GM12878 (cell line): ENCODE measurements at regions not wholly inside any gene's neighbourhood (a gene's known extent, or its start where the extent isn't known, plus 50 kb on each side); places are given as distances from the start of the nearest gene placed in this dataset.

Experiments
- ATAC-seq: fragments of 200-7000 bp; cut with Tn5 transposase; 3 replicates; pipeline ENCODE4 v1.9.1; 2020; ENCODE audit warnings: mild to moderate bottlenecking, moderate library complexity
- BruUV-seq: library from RNA; stranded (reverse); fragments of 400-500 nt; replicated peaks from 2 replicates; lab custom pipeline; 2021; lab: Mats Ljungman, UMichigan
- CTCF ChIA-PET: fragments of 300-600 bp; sonication (Branson Sonifier 250); formaldehyde crosslinking; extraction: SDS; loops from one replicate; lab custom pipeline; 2021; ENCODE audit warnings: inconsistent platforms; lab: Yijun Ruan, JAX
- POLR2A ChIA-PET: fragments of 350-600 bp; formaldehyde crosslinking; extraction: SDS; loops from one replicate; lab custom pipeline; 2021; ENCODE audit warnings: inconsistent platforms; lab: Charles Lee
- RAD21 ChIA-PET: fragments of 300-600 bp; sonication (Branson Sonifier 250); formaldehyde crosslinking; loops from one replicate; lab custom pipeline; 2023; ENCODE audit warnings: antibody characterized with exemption; ENCODE audit not compliant: unreplicated experiment; lab: Charles Lee
- SMC1A ChIA-PET: fragments of 300-600 bp; sonication (Branson Sonifier 250); formaldehyde crosslinking; loops from one replicate; lab custom pipeline; 2023; ENCODE audit not compliant: unreplicated experiment, uncharacterized antibody; lab: Charles Lee
- DNase-seq: peaks from one replicate; pipeline ENCODE4 v3.0.0-alpha.2; 2011; ENCODE audit warnings: low read depth, low spot score
- FAIRE-seq: peaks from 3 replicates; lab custom pipeline; 2011; peaks lifted over from hg19 to GRCh38; lab: Jason Lieb, UNC
- H2AFZ ChIP-seq: 2 replicates; pipeline ENCODE4 v1.6.0; 2011; ENCODE audit warnings: low read depth, low read length, control low read depth; ENCODE audit not compliant: control insufficient read depth
- H3K27ac ChIP-seq: 2 replicates; pipeline ENCODE4 v1.5.1; 2011; ENCODE audit warnings: control low read depth; ENCODE audit not compliant: control insufficient read depth, insufficient read depth
- H3K27me3 ChIP-seq, 2 experiments: replicated peaks in 1 of 2; 2 replicates each; pipeline versions ENCODE4 v1.6.0 to v1.6.1; 2011; ENCODE audit warnings: low read length in 1 of 2; ENCODE audit not compliant: control insufficient read depth in 2 of 2, insufficient read depth in 2 of 2
- H3K36me3 ChIP-seq, 2 experiments: 2 replicates each; pipeline ENCODE4 v1.5.1; 2011; ENCODE audit warnings: low read length in 1 of 2; ENCODE audit not compliant: control insufficient read depth in 2 of 2, insufficient read depth in 2 of 2
- H3K4me1 ChIP-seq: 2 replicates; pipeline ENCODE4 v1.6.1; 2011; ENCODE audit warnings: mild to moderate bottlenecking, low read length, moderate library complexity, mixed read lengths; ENCODE audit not compliant: control insufficient read depth, insufficient read depth
- H3K4me2 ChIP-seq: 2 replicates; pipeline ENCODE4 v1.6.0; 2011; ENCODE audit warnings: control low read depth; ENCODE audit not compliant: control insufficient read depth, insufficient read depth
- H3K4me3 ChIP-seq: fragments of 200-600 bp; sonication (generic); 2 replicates; pipeline ENCODE4 v1.5.1; 2016
- H3K79me2 ChIP-seq: 2 replicates; pipeline ENCODE4 v1.6.0; 2011; ENCODE audit warnings: low read length; ENCODE audit not compliant: control insufficient read depth, insufficient read depth
- H3K9ac ChIP-seq: 2 replicates; pipeline ENCODE4 v1.8.0; 2011; ENCODE audit warnings: low read length, control low read depth, mixed read lengths; ENCODE audit not compliant: control insufficient read depth, insufficient read depth
- H3K9me3 ChIP-seq: replicated peaks from 3 replicates; pipeline ENCODE4 v1.5.1; 2011; ENCODE audit warnings: mild to moderate bottlenecking, low read length; ENCODE audit not compliant: control insufficient read depth, insufficient read depth
- H4K20me1 ChIP-seq: 2 replicates; pipeline ENCODE4 v1.6.0; 2011; ENCODE audit not compliant: control insufficient read depth, insufficient read depth
- EGR1 ChIP-seq, 2 experiments: IDR thresholded peaks; 1 replicate in 1 of 2; 2 replicates in 1 of 2; pipeline ENCODE4 v1.6.1; 2011 to 2012; ENCODE audit warnings: low read depth in 2 of 2, low read length in 2 of 2, borderline replicate concordance in 1 of 2, mild to moderate bottlenecking in 1 of 2, moderate library complexity in 1 of 2
- JUND ChIP-seq: IDR thresholded peaks from 2 replicates; pipeline ENCODE4 v1.6.1; 2012; ENCODE audit warnings: low read depth, mild to moderate bottlenecking, low read length, improper control_type of control experiment, moderate library complexity
- MEF2B ChIP-seq: fragments of 450-650 bp; IDR thresholded peaks from 2 replicates; pipeline ENCODE4 v1.6.1; 2018; ENCODE audit warnings: mild to moderate bottlenecking, moderate library complexity; ENCODE audit not compliant: partially characterized antibody, poor library complexity, severe bottlenecking
- MYB ChIP-seq: fragments of 150-350 bp; IDR thresholded peaks from 2 replicates; pipeline ENCODE4 v1.6.1; 2014; ENCODE audit warnings: mild to moderate bottlenecking, low read depth, low read length, borderline replicate concordance
- POLR2A ChIP-seq: IDR thresholded peaks from 2 replicates; pipeline ENCODE4 v1.6.1; 2011; ENCODE audit warnings: low read depth, mild to moderate bottlenecking, low read length
- TCF12 ChIP-seq: IDR thresholded peaks from 2 replicates; pipeline ENCODE4 v1.6.1; 2011; ENCODE audit warnings: low read depth, mild to moderate bottlenecking, low read length
- ZNF207 ChIP-seq: fragments of 450-650 bp; IDR thresholded peaks from 2 replicates; pipeline ENCODE4 v1.6.1; 2014; ENCODE audit warnings: antibody characterized with exemption, mild to moderate bottlenecking, borderline replicate concordance
- ZNF384 ChIP-seq: IDR thresholded peaks from 2 replicates; pipeline ENCODE4 v1.6.1; 2012; ENCODE audit warnings: low read depth, mild to moderate bottlenecking, low read length, improper control_type of control experiment, borderline replicate concordance
- WGBS: methylation state at CpG from one replicate; pipeline ENCODE4 v1.1.6; 2016; ENCODE audit warnings: low lambda C conversion rate; ENCODE audit not compliant: insufficient replicate concordance, insufficient coverage; ENCODE audit errors: missing lambda C conversion rate; 5-methylcytosine and 5-hydroxymethylcytosine counted together
- in situ Hi-C: fragments of 300-500 bp; cut with MboI; formaldehyde crosslinking; loops from 9 replicates; pipeline ENCODE4 v1.14.3; 2018; ENCODE audit warnings: mixed read lengths
- intact Hi-C: fragments of 100-400 bp; cut with micrococcal nuclease; formaldehyde crosslinking; loops from one replicate; pipeline ENCODE4 v1.14.2; 2022; ENCODE audit not compliant: unreplicated experiment
- TF ChIP-seq, protein P1 (sequence below): IDR thresholded peaks from 2 replicates; pipeline ENCODE4 v1.6.1; 2012; ENCODE audit warnings: low read depth, low read length, improper control_type of control experiment
- TF ChIP-seq, protein P2 (sequence below): fragments of 450-650 bp; IDR thresholded peaks from 2 replicates; pipeline ENCODE4 v1.6.1; 2017; ENCODE audit warnings: mild to moderate bottlenecking, low read depth, inconsistent platforms; ENCODE audit not compliant: poor library complexity, severe bottlenecking
- TF ChIP-seq, protein P3 (sequence below): fragments of 450-650 bp; IDR thresholded peaks from 2 replicates; pipeline ENCODE4 v1.6.1; 2016; ENCODE audit warnings: mild to moderate bottlenecking
- TF ChIP-seq, protein P4 (sequence below), 3 experiments: IDR thresholded peaks in 2 of 3; conservative IDR thresholded peaks in 1 of 3; 2 replicates each; pipeline ENCODE4 v1.5.1; 2011; ENCODE audit warnings: low read depth in 3 of 3, low read length in 3 of 3, mild to moderate bottlenecking in 3 of 3, control low read depth in 2 of 3, moderate library complexity in 2 of 3, inconsistent platforms in 1 of 3, mixed read lengths in 1 of 3; ENCODE audit not compliant: control insufficient read depth in 2 of 3, insufficient read depth in 1 of 3; ENCODE audit errors: extremely low read depth in 1 of 3

DNA sequence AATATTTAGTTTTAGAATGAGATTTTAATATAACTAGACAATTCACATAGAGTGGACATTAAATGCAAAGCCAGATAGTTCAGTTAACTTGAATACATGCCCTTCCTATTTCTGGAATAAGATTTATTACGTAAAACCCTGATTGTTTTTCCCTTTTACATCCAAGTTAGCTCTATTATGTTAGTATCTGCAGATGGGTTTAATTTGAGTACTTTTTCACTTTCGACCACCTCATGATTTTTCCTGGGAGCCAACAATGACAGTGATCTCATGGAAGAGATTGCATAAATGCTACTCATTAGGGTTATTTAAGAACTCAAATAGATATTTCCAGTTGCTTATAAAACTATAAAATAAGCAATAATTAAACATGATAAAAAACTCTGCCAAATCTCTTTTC lies 199.4 kb upstream of the PTGFR start:
- no peak for TF ChIP-seq EGR1 (IDR thresholded peaks at IDR 0.05; ENCODE audit: borderline replicate concordance in 1 of 2, low read depth in 2 of 2, low read length in 2 of 2)
- TF ChIP-seq, protein P1, sequence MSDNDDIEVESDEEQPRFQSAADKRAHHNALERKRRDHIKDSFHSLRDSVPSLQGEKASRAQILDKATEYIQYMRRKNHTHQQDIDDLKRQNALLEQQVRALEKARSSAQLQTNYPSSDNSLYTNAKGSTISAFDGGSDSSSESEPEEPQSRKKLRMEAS = no peak
- TF ChIP-seq ZNF384 = no peak
- no peak for TF ChIP-seq MYB
- TF ChIP-seq MEF2B = no peak
- TF ChIP-seq, protein P2, sequence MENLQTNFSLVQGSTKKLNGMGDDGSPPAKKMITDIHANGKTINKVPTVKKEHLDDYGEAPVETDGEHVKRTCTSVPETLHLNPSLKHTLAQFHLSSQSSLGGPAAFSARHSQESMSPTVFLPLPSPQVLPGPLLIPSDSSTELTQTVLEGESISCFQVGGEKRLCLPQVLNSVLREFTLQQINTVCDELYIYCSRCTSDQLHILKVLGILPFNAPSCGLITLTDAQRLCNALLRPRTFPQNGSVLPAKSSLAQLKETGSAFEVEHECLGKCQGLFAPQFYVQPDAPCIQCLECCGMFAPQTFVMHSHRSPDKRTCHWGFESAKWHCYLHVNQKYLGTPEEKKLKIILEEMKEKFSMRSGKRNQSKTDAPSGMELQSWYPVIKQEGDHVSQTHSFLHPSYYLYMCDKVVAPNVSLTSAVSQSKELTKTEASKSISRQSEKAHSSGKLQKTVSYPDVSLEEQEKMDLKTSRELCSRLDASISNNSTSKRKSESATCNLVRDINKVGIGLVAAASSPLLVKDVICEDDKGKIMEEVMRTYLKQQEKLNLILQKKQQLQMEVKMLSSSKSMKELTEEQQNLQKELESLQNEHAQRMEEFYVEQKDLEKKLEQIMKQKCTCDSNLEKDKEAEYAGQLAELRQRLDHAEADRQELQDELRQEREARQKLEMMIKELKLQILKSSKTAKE = no peak
- no peak for TF ChIP-seq JUND
- no peak for TF ChIP-seq POLR2A
- no peak for TF ChIP-seq TCF12
- no peak for TF ChIP-seq ZNF207
- TF ChIP-seq, protein P3, sequence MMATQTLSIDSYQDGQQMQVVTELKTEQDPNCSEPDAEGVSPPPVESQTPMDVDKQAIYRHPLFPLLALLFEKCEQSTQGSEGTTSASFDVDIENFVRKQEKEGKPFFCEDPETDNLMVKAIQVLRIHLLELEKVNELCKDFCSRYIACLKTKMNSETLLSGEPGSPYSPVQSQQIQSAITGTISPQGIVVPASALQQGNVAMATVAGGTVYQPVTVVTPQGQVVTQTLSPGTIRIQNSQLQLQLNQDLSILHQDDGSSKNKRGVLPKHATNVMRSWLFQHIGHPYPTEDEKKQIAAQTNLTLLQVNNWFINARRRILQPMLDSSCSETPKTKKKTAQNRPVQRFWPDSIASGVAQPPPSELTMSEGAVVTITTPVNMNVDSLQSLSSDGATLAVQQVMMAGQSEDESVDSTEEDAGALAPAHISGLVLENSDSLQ = no peak
- TF ChIP-seq, protein P4, sequence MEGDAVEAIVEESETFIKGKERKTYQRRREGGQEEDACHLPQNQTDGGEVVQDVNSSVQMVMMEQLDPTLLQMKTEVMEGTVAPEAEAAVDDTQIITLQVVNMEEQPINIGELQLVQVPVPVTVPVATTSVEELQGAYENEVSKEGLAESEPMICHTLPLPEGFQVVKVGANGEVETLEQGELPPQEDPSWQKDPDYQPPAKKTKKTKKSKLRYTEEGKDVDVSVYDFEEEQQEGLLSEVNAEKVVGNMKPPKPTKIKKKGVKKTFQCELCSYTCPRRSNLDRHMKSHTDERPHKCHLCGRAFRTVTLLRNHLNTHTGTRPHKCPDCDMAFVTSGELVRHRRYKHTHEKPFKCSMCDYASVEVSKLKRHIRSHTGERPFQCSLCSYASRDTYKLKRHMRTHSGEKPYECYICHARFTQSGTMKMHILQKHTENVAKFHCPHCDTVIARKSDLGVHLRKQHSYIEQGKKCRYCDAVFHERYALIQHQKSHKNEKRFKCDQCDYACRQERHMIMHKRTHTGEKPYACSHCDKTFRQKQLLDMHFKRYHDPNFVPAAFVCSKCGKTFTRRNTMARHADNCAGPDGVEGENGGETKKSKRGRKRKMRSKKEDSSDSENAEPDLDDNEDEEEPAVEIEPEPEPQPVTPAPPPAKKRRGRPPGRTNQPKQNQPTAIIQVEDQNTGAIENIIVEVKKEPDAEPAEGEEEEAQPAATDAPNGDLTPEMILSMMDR (IDR thresholded peaks at IDR 0.05 in 2 of 3, conservative IDR thresholded peaks at IDR 0.05 in 1 of 3; ENCODE audit: control insufficient read depth in 2 of 3, extremely low read depth in 1 of 3, insufficient read depth in 1 of 3, low read depth in 3 of 3, low read length in 3 of 3) = no peak
- TF ChIP-seq, all 136 proteins: peak for 0
- ChIA-PET RAD21 (no interaction called here), CTCF (interaction anchor here (0.9 to 1.2 kb wide), 2 partner anchors 9 to 160 kb away, joined by 3 read pairs; no protein-coding TSS in a partner anchor), POLR2A (no interaction called here), SMC1A (interaction anchor here (0.7 to 0.8 kb wide), 2 partner anchors 9 to 50 kb away, joined by 3 read pairs; no protein-coding TSS in a partner anchor)
- intact Hi-C loops = no loop called here
- no peaks in the 10 kb centered on the region for H3K79me2 ChIP-seq
- no TSS peak for BruUV-seq
- no peaks in the 10 kb centered on the region for H3K36me3 ChIP-seq
- 3% methylated on average over 2 of the region's 2 CpGs for WGBS
- H3K4me2 ChIP-seq = no peak overlapping the region
- H3K27ac ChIP-seq = no peak overlapping the region
- no peaks in the 10 kb centered on the region for H3K27me3 ChIP-seq
- DNase-seq (no peak), ATAC-seq (no peak), FAIRE-seq (no peak)
- no peaks in the 10 kb centered on the region for H3K9me3 ChIP-seq
- H4K20me1 ChIP-seq = no peaks in the 10 kb centered on the region
- H3K4me1 ChIP-seq = no peaks in the 10 kb centered on the region
- in situ Hi-C loops = no loop called here
- no peak overlapping the region for H3K9ac ChIP-seq
- H3K4me3 ChIP-seq = no peak overlapping the region
- H2AFZ ChIP-seq = no peak overlapping the region
